Trophoblast cell (in vitro differentiated cells and primary cell): ENCODE measurements at regions not wholly inside any gene's neighbourhood (a gene's known extent, or its start where the extent isn't known, plus 50 kb on each side); places are given as distances from the start of the nearest gene placed in this dataset.
"Not testable (repeated sequence)": the region's sequence is repeated elsewhere in the genome, so short reads cannot be mapped to it uniquely, and the experiment has no call there.

Experiments used
- DNase-seq, 2 donors: peaks; one replicate each; pipeline ENCODE4 v3.0.0-alpha.2; 2016
- H2AFZ ChIP-seq: 2 replicates; pipeline ENCODE4 v1.6.1; 2013; ENCODE audit warnings: low read length, moderate library complexity, mild to moderate bottlenecking; ENCODE audit not compliant: insufficient read depth, poor library complexity
- H2AK5ac ChIP-seq: 2 replicates; pipeline ENCODE4 v1.6.1; 2013; ENCODE audit warnings: mild to moderate bottlenecking, low read length
- H2BK120ac ChIP-seq: 2 replicates; pipeline ENCODE4 v1.6.1; 2013; ENCODE audit warnings: low read length, mild to moderate bottlenecking, moderate library complexity; ENCODE audit not compliant: insufficient read depth, poor library complexity
- H2BK12ac ChIP-seq: 2 replicates; pipeline ENCODE4 v1.6.1; 2013; ENCODE audit warnings: mild to moderate bottlenecking, low read length, moderate library complexity
- H2BK5ac ChIP-seq: 2 replicates; pipeline ENCODE4 v1.6.1; 2013; ENCODE audit warnings: low read length, low read depth, moderate library complexity, mild to moderate bottlenecking; ENCODE audit not compliant: poor library complexity
- H3K14ac ChIP-seq: 2 replicates; pipeline ENCODE4 v1.6.1; 2013; ENCODE audit warnings: mild to moderate bottlenecking, low read length
- H3K18ac ChIP-seq: 2 replicates; pipeline ENCODE4 v1.6.1; 2013; ENCODE audit warnings: mild to moderate bottlenecking, low read length
- H3K23ac ChIP-seq: 2 replicates; pipeline ENCODE4 v1.6.1; 2013; ENCODE audit warnings: low read length
- H3K27ac ChIP-seq: 2 replicates; pipeline ENCODE4 v1.5.1; 2013; ENCODE audit warnings: low read depth, mild to moderate bottlenecking, inconsistent platforms, low read length, moderate library complexity
- H3K27me3 ChIP-seq: 2 replicates; pipeline ENCODE4 v1.6.1; 2013; ENCODE audit warnings: inconsistent platforms, mild to moderate bottlenecking, low read length, moderate library complexity; ENCODE audit not compliant: insufficient read depth
- H3K36me3 ChIP-seq, 2 experiments: 1 replicate in 1 of 2; 2 replicates in 1 of 2; pipeline ENCODE4 v1.6.1; 2013; ENCODE audit warnings: low read length in 2 of 2, mild to moderate bottlenecking in 2 of 2, moderate library complexity in 1 of 2; ENCODE audit not compliant: insufficient read depth in 2 of 2, control insufficient read depth in 1 of 2
- H3K4ac ChIP-seq: 2 replicates; pipeline ENCODE4 v1.6.1; 2013; ENCODE audit warnings: low read depth, mild to moderate bottlenecking, low read length, moderate library complexity
- H3K4me1 ChIP-seq, 2 experiments: 1 replicate in 1 of 2; 2 replicates in 1 of 2; pipeline ENCODE4 v1.6.1; 2013; ENCODE audit warnings: low read length in 2 of 2, mild to moderate bottlenecking in 2 of 2, moderate library complexity in 1 of 2; ENCODE audit not compliant: insufficient read depth in 2 of 2, control insufficient read depth in 1 of 2
- H3K4me2 ChIP-seq: 2 replicates; pipeline ENCODE4 v1.6.1; 2013; ENCODE audit warnings: inconsistent platforms, mild to moderate bottlenecking, low read length, moderate library complexity
- H3K4me3 ChIP-seq: 2 replicates; pipeline ENCODE4 v1.5.1; 2013; ENCODE audit warnings: mild to moderate bottlenecking, low read depth, low read length, inconsistent platforms
- H3K79me1 ChIP-seq: one replicate; pipeline ENCODE4 v1.6.1; 2013; ENCODE audit warnings: low read length
- H3K79me2 ChIP-seq: 2 replicates; pipeline ENCODE4 v1.6.1; 2013; ENCODE audit warnings: low read length, mild to moderate bottlenecking; ENCODE audit not compliant: control insufficient read depth, insufficient read depth, poor library complexity
- H3K9ac ChIP-seq: 2 replicates; pipeline ENCODE4 v1.6.1; 2013; ENCODE audit warnings: mild to moderate bottlenecking, low read length
- H3K9me3 ChIP-seq: 2 replicates; pipeline ENCODE4 v1.6.1; 2013; ENCODE audit warnings: low read depth, mild to moderate bottlenecking, control low read depth, inconsistent platforms, low read length; ENCODE audit not compliant: insufficient read depth
- H4K12ac ChIP-seq: 2 replicates; pipeline ENCODE4 v1.6.1; 2013; ENCODE audit warnings: low read depth, mild to moderate bottlenecking, low read length, moderate library complexity
- H4K8ac ChIP-seq: 2 replicates; pipeline ENCODE4 v1.6.1; 2013; ENCODE audit warnings: low read depth, mild to moderate bottlenecking, low read length, moderate library complexity
- H4K91ac ChIP-seq: one replicate; pipeline ENCODE4 v1.6.1; 2013; ENCODE audit warnings: low read depth, mild to moderate bottlenecking, low read length, moderate library complexity
- WGBS: extraction: QIAGEN DNeasy Blood & Tissue Kit; methylation state at CpG from one replicate; pipeline ENCODE4 v1.1.7; 2013; ENCODE audit warnings: missing lambda C conversion rate; ENCODE audit not compliant: insufficient read length, insufficient coverage; ENCODE audit errors: extremely low coverage; 5-methylcytosine and 5-hydroxymethylcytosine counted together

- H4K8ac ChIP-seq: no peak overlapping the region
- DNase-seq: no peak
- H3K4me1 ChIP-seq: no peaks in the 10 kb centered on the region
- no peaks in the 10 kb centered on the region for H3K79me1 ChIP-seq
- H2BK120ac ChIP-seq: no peak overlapping the region
- no peak overlapping the region for H4K12ac ChIP-seq
- peaks cover 22% of the 10 kb centered on the region for H3K9me3 ChIP-seq
- no peak overlapping the region for H3K4ac ChIP-seq
- H3K27ac ChIP-seq: no peak overlapping the region
- H2AFZ ChIP-seq: no peak overlapping the region
- no peaks in the 10 kb centered on the region for H3K36me3 ChIP-seq
- no peak overlapping the region for H3K18ac ChIP-seq
- H3K14ac ChIP-seq: no peak overlapping the region
- no peak overlapping the region for H3K4me2 ChIP-seq
- no CpG with 5 or more reads among the region's 55 CpGs for WGBS
- no peak overlapping the region for H3K4me3 ChIP-seq
- H2BK5ac ChIP-seq: no peak overlapping the region
- H4K91ac ChIP-seq: no peak overlapping the region
- no peak overlapping the region for H3K9ac ChIP-seq
- H3K79me2 ChIP-seq: no peaks in the 10 kb centered on the region
- no peak overlapping the region for H2BK12ac ChIP-seq
- no peak overlapping the region for H3K23ac ChIP-seq
- H3K27me3 ChIP-seq: no peaks in the 10 kb centered on the region
- no peak overlapping the region for H2AK5ac ChIP-seq
Observed at GRCh38 chr20:30922129-30922528, 335.3 kb upstream of the DEFB115 start.

GRCh38 chr20:30937790-30938189 is 319.7 kb upstream of the DEFB115 start:
- Histone ChIP-seq H3K27ac (no peak overlapping the region), H2BK5ac (no peak overlapping the region), H3K4me1 (no peaks in the 10 kb centered on the region)

GRCh38 chr20:30949761-30950160 is 307.7 kb upstream of the DEFB115 start:
- Histone ChIP-seq H2BK120ac (no peak overlapping the region), H3K14ac (no peak overlapping the region), H3K9me3 (peaks cover 4% of the 10 kb centered on the region), H2AK5ac (no peak overlapping the region), H3K4ac (no peak overlapping the region), H3K18ac (no peak overlapping the region), H3K27ac (no peak overlapping the region), H3K9ac (no peak overlapping the region), H4K91ac (no peak overlapping the region), H3K4me3 (no peak overlapping the region), H4K12ac (no peak overlapping the region), H4K8ac (no peak overlapping the region), H2BK12ac (no peak overlapping the region), H3K23ac (no peak overlapping the region), H3K79me2 (no peaks in the 10 kb centered on the region), H3K4me2 (no peak overlapping the region), H3K36me3 (no peaks in the 10 kb centered on the region), H3K79me1 (no peaks in the 10 kb centered on the region), H3K4me1 (no peaks in the 10 kb centered on the region), H2AFZ (no peak overlapping the region), H2BK5ac (no peak overlapping the region), H3K27me3 (no peaks in the 10 kb centered on the region)
- DNase-seq: no peak
- WGBS: no CpG with 5 or more reads among the region's 13 CpGs

More at GRCh38 chr20:30937790-30938189, 319.7 kb upstream of the DEFB115 start:
- no peak overlapping the region for H2BK120ac ChIP-seq
- no peak overlapping the region for H2AFZ ChIP-seq
- no peak for DNase-seq
- no peak overlapping the region for H3K4me3 ChIP-seq
- H3K79me1 ChIP-seq: no peaks in the 10 kb centered on the region
- H3K14ac ChIP-seq: no peak overlapping the region
- no peaks in the 10 kb centered on the region for H3K79me2 ChIP-seq
- H3K4ac ChIP-seq: no peak overlapping the region
- no peak overlapping the region for H3K18ac ChIP-seq
- H3K36me3 ChIP-seq: no peaks in the 10 kb centered on the region
- H4K91ac ChIP-seq: no peak overlapping the region
- H3K9me3 ChIP-seq: no peaks in the 10 kb centered on the region
- H3K4me2 ChIP-seq: no peak overlapping the region
- H2AK5ac ChIP-seq: no peak overlapping the region
- no peak overlapping the region for H3K9ac ChIP-seq
- no CpG with 5 or more reads among the region's 5 CpGs for WGBS
- no peak overlapping the region for H2BK12ac ChIP-seq
- no peak overlapping the region for H4K12ac ChIP-seq
- no peaks in the 10 kb centered on the region for H3K27me3 ChIP-seq
- no peak overlapping the region for H3K23ac ChIP-seq
- no peak overlapping the region for H4K8ac ChIP-seq

- H3K18ac ChIP-seq, H4K12ac ChIP-seq, H3K27ac ChIP-seq, H2AK5ac ChIP-seq, H3K36me3 ChIP-seq, H3K4me1 ChIP-seq, H3K23ac ChIP-seq, H3K79me2 ChIP-seq, H3K79me1 ChIP-seq, H3K14ac ChIP-seq, H2AFZ ChIP-seq, H2BK120ac ChIP-seq, H3K9me3 ChIP-seq, H4K8ac ChIP-seq, H4K91ac ChIP-seq, H3K4me2 ChIP-seq, H3K27me3 ChIP-seq, DNase-seq, H3K9ac ChIP-seq, H2BK12ac ChIP-seq, H2BK5ac ChIP-seq, H3K4ac ChIP-seq, H3K4me3 ChIP-seq: not testable (repeated sequence)
- no CpG with 5 or more reads among the region's 3 CpGs for WGBS
Observed at GRCh38 chr20:30951088-30951487, 306.4 kb upstream of the DEFB115 start.
